ENCODE measurements at regions not wholly inside any gene's neighbourhood (a gene's known extent, or its start where the extent isn't known, plus 50 kb on each side); places are given as distances from the start of the nearest gene placed in this dataset.

DNA sequence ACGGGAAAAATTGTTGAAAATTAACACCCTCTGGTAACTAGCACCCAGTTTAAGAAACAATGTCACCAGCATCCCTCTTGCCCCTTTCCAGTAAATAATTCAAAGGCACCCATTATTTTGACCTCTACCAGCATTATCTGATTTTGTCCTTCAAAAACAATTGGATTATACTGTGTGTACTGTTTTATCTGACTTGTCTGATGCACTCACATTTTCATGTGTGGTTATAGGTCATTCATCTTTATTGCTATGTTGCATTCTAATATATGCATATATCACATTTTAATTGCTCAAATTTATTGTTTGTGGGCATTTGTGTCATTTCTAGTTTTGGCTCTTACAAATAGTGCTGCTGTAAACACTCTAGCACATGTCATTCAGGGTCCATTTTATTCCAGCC lies 260.9 kb upstream of the PRDM1 start:
- Histone ChIP-seq H3K9me3 (peaks cover 4% of the 10 kb centered on the region), H3K27ac (no peak overlapping the region), H3K4me1 (no peaks in the 10 kb centered on the region), H3K27me3 (ENCODE audit: insufficient read depth in 3 of 3, low read length in 2 of 3) (no peaks in the 10 kb centered on the region), H3K36me3 (ENCODE audit: insufficient read depth in 1 of 2, low read depth in 1 of 2) (no peaks in the 10 kb centered on the region), H3K4me3 (no peak overlapping the region)
- TF ChIP-seq, protein P1, sequence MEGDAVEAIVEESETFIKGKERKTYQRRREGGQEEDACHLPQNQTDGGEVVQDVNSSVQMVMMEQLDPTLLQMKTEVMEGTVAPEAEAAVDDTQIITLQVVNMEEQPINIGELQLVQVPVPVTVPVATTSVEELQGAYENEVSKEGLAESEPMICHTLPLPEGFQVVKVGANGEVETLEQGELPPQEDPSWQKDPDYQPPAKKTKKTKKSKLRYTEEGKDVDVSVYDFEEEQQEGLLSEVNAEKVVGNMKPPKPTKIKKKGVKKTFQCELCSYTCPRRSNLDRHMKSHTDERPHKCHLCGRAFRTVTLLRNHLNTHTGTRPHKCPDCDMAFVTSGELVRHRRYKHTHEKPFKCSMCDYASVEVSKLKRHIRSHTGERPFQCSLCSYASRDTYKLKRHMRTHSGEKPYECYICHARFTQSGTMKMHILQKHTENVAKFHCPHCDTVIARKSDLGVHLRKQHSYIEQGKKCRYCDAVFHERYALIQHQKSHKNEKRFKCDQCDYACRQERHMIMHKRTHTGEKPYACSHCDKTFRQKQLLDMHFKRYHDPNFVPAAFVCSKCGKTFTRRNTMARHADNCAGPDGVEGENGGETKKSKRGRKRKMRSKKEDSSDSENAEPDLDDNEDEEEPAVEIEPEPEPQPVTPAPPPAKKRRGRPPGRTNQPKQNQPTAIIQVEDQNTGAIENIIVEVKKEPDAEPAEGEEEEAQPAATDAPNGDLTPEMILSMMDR (IDR thresholded peaks at IDR 0.05), result no peak
- no peak for DNase-seq
- WGBS, 3 donors, result 77 to 82% (median 81%) methylated on average over 1 of the region's 1 CpG
- intact Hi-C loops (cut with DNase I), result no loop called here
- ATAC-seq, result no peak

DNA sequence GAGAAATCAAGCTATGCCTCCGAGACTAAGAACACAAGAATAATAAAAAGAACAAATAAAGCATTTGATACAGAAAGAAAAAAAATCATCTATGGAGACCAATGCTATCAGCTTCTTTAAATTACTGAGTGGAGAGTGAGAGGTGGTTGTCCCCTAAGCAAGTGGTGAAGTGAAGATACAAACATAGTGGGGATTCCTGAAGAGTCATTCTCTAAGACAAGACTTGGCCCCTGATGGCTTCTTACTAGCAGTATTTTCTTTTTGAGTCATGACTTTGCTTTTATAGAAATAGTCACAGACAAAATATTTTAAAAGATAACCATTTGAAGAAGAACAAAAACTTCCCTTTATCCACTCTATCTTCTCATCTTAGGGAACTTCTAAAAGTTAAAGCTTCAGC lies 261.4 kb upstream of the PRDM1 start:
- H3K27me3 ChIP-seq (ENCODE audit: insufficient read depth in 3 of 3, low read length in 2 of 3), result no peaks in the 10 kb centered on the region
- H3K27ac ChIP-seq, result no peak overlapping the region
- H3K36me3 ChIP-seq (ENCODE audit: insufficient read depth in 1 of 2, low read depth in 1 of 2), result no peaks in the 10 kb centered on the region
- intact Hi-C loops (cut with DNase I), result no loop called here
- 90 to 96% (median 94%) methylated on average over 1 of the region's 1 CpG for WGBS, 3 donors
- peaks cover 4% of the 10 kb centered on the region for H3K9me3 ChIP-seq
- ATAC-seq, result no peak
- H3K4me3 ChIP-seq, result no peak overlapping the region
- no peaks in the 10 kb centered on the region for H3K4me1 ChIP-seq
- no peak for DNase-seq
- TF ChIP-seq, protein P1 (IDR thresholded peaks at IDR 0.05), result no peak

DNA sequence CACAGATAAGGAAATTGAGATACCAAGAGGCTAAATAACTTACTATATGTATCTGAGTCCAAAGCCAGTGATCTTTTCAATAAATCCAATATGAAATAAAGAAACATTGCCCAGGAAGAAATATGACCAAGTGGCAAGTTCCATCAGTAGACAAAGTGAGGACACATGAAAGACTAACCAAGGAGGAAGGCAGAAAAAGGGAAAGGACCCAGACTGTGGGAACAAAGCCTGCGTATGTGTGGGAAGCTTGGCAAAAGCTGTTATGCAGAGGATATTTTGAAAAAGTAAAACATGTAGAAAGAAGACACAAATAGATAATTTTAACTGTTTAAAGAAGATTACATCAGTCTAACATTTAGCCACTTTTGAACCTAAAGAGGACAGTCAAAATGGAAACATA lies 264.4 kb upstream of the PRDM1 start:
- H3K36me3 ChIP-seq (ENCODE audit: insufficient read depth in 1 of 2, low read depth in 1 of 2), result no peaks in the 10 kb centered on the region
- intact Hi-C loops (cut with DNase I), result no loop called here
- WGBS, 3 donors, result 80 to 85% (median 81%) methylated on average over 1 of the region's 1 CpG
- H3K4me3 ChIP-seq, result no peak overlapping the region
- no peak overlapping the region for H3K27ac ChIP-seq
- TF ChIP-seq, protein P1 (IDR thresholded peaks at IDR 0.05), result no peak
- DNase-seq, result no peak
- H3K27me3 ChIP-seq (ENCODE audit: insufficient read depth in 3 of 3, low read length in 2 of 3), result no peaks in the 10 kb centered on the region
- ATAC-seq, result no peak
- H3K4me1 ChIP-seq, result no peaks in the 10 kb centered on the region
- peaks cover 3% of the 10 kb centered on the region for H3K9me3 ChIP-seq

DNA sequence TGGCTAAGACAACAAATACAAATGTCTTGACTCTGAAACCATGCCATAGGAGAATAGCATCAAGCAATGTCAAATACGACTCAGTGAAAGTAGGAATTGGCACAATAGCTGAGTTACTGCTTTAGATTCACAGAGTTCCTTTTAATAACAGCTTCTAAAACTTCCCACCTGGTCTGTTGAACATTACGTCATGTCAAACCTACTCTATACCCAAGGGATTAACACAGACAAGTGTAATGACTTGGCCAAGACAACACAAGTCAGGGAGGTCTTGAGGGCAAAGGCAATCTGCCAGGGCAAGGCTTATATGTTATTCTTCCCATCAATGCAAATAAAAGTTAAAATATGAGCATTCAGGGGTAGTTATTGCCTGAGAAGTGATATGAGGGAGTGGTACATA lies 265.1 kb upstream of the PRDM1 start:
- intact Hi-C loops (cut with DNase I), result no loop called here
- no peak overlapping the region for H3K27ac ChIP-seq
- DNase-seq (no peak), ATAC-seq (no peak)
- TF ChIP-seq, protein P1 (IDR thresholded peaks at IDR 0.05), result no peak
- H3K27me3 ChIP-seq (ENCODE audit: insufficient read depth in 3 of 3, low read length in 2 of 3), result no peaks in the 10 kb centered on the region
- H3K4me1 ChIP-seq, result no peaks in the 10 kb centered on the region
- H3K4me3 ChIP-seq, result no peak overlapping the region
- 75 to 80% (median 76%) methylated on average over 2 of the region's 2 CpGs for WGBS, 3 donors
- no peaks in the 10 kb centered on the region for H3K9me3 ChIP-seq
- H3K36me3 ChIP-seq (ENCODE audit: insufficient read depth in 1 of 2, low read depth in 1 of 2), result no peaks in the 10 kb centered on the region

DNA sequence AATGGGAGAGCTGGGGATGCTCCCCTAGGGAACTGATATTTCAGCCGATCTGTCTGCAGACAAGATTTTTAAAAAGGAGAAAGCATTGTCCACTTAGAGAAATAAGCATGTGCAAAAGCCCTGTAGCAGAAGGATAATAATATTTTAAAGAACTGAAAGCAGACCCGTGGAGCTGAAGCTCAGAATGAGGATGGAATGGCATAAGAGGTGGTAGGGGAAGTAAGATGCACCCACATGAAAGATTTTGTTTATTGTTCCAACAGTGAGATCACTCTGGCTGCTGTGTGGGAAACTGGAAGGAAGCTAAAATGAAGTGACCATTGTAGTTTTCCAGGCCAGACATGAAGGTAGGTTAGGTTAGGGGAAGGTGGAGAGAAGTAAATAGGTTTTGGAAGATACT lies 266.4 kb upstream of the PRDM1 start:
- intact Hi-C loops (cut with DNase I), result no loop called here
- 68 to 83% (median 76%) methylated on average over 2 of the region's 2 CpGs for WGBS, 3 donors
- Histone ChIP-seq H3K9me3 (no peaks in the 10 kb centered on the region), H3K27ac (no peak overlapping the region), H3K4me1 (no peaks in the 10 kb centered on the region), H3K36me3 (ENCODE audit: insufficient read depth in 1 of 2, low read depth in 1 of 2) (no peaks in the 10 kb centered on the region), H3K4me3 (no peak overlapping the region), H3K27me3 (ENCODE audit: insufficient read depth in 3 of 3, low read length in 2 of 3) (no peaks in the 10 kb centered on the region)
- no peak for ATAC-seq
- DNase-seq, result no peak
- TF ChIP-seq, protein P1 (IDR thresholded peaks at IDR 0.05), result no peak

All from psoas muscle (tissue), 7 donors.